GM21381 (cell line): ENCODE measurements at regions not wholly inside any gene's neighbourhood (a gene's known extent, or its start where the extent isn't known, plus 50 kb on each side); places are given as distances from the start of the nearest gene placed in this dataset.
"Not testable (repeated sequence)": the region's sequence is repeated elsewhere in the genome, so short reads cannot be mapped to it uniquely, and the experiment has no call there.

Source experiments
- ATAC-seq: cut with Tn5 transposase; IDR thresholded peaks from one replicate; pipeline ENCODE4 v1.9.1; 2021; ENCODE audit warnings: mild to moderate bottlenecking, moderate library complexity; ENCODE audit not compliant: unreplicated experiment

GRCh38 chr9:87357600-87357999, 140.1 kb upstream of the DAPK1 start:
- no peak for ATAC-seq

GRCh38 chr9:87359264-87359663, 138.4 kb upstream of the DAPK1 start:
- no peak for ATAC-seq

- no peak for ATAC-seq
These were observed 137.6 kb upstream of the DAPK1 start for GRCh38 chr9:87359958-87360601.

GRCh38 chr9:87370049-87370685, 127.5 kb upstream of the DAPK1 start:
- no peak for ATAC-seq

GRCh38 chr9:87371795-87372355, 125.8 kb upstream of the DAPK1 start:
- ATAC-seq = no peak

- ATAC-seq = no peak
These were observed 125.3 kb upstream of the DAPK1 start for GRCh38 chr9:87372356-87372851.

- peak; percentile 73 for ATAC-seq
These were observed 123.4 kb upstream of the DAPK1 start for GRCh38 chr9:87374023-87374919.

- no peak for ATAC-seq
These were observed 122.1 kb upstream of the DAPK1 start for GRCh38 chr9:87375397-87376073.

- no peak for ATAC-seq
These were observed 119.0 kb upstream of the DAPK1 start for GRCh38 chr9:87378676-87379075.

- ATAC-seq = no peak
These were observed 118.4 kb upstream of the DAPK1 start for GRCh38 chr9:87379300-87379699.

- ATAC-seq = no peak
These were observed 116.5 kb upstream of the DAPK1 start for GRCh38 chr9:87381050-87381711.

- ATAC-seq = no peak
These were observed 115.9 kb upstream of the DAPK1 start for GRCh38 chr9:87381746-87382145.

- ATAC-seq = no peak
These were observed 114.8 kb upstream of the DAPK1 start for GRCh38 chr9:87382900-87383299.

- no peak for ATAC-seq
These were observed 114.1 kb upstream of the DAPK1 start for GRCh38 chr9:87383344-87384150.

GRCh38 chr9:87386490-87387025, 111.1 kb upstream of the DAPK1 start:
- ATAC-seq = no peak

- no peak for ATAC-seq
These were observed 110.2 kb upstream of the DAPK1 start for GRCh38 chr9:87387351-87388011.

GRCh38 chr9:87388708-87389107, 109.0 kb upstream of the DAPK1 start:
- ATAC-seq = not testable (repeated sequence)

- no peak for ATAC-seq
These were observed 107.7 kb upstream of the DAPK1 start for GRCh38 chr9:87389936-87390335.

- no peak for ATAC-seq
These were observed 107.3 kb upstream of the DAPK1 start for GRCh38 chr9:87390361-87390760.
